ENCODE measurements at regions not wholly inside any gene's neighbourhood (a gene's known extent, or its start where the extent isn't known, plus 50 kb on each side); places are given as distances from the start of the nearest gene placed in this dataset.

DNA sequence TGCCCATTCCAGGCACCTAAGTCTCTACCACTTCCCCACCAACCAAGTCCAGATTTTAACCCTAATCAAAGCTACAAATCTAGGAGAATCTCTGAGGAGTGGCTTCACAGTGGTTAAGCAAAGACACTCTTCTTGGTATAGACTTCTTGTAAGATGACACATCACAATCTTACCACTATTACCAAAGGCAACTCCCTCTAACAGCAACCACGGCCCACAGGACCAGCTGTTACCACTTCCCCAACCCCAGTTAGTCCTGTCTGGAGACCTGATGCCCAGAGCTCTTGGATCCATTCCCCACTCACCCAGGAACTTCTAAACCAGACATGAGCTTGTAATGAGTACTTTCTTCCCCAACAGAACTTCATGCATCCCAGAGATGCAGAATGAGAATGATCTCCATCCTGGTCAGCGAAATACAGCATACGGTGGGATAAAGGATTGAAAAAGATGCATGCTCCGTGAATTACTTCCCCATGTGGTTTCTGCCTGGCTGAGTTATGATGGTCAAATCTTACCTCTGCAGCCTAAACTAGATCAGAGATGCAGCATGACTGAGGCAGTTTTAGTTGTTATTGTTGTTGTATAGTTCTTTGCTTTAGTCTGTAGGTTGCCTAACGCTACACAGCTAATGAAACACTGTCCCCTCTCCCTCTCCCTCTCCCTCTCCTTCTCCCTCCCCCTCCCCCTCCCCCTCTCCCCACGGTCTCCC, 87.7 kb upstream of the FOXN3 start:
- CTCF ChIA-PET, result interaction anchor here (0.7 to 1.0 kb wide), 2 partner anchors 75 to 216 kb away, joined by 3 to 4 read pairs; no protein-coding TSS in a partner anchor
- POLR2A ChIA-PET, result interaction anchor here (0.7 to 2.3 kb wide), 7 partner anchors 19 to 176 kb away, joined by 3 to 7 read pairs (median 3); no protein-coding TSS in a partner anchor
- Mint-ChIP-seq H3K27me3 (no peaks in the 10 kb centered on the region), H3K36me3 (ENCODE audit: low read depth) (peaks cover 14% of the 10 kb centered on the region), H3K4me3 (no peak overlapping the region), H3K27ac (no peak overlapping the region), H3K4me1 (peaks cover 55% of the 10 kb centered on the region), H3K9me3 (no peaks in the 10 kb centered on the region)
- peak; percentile 69 for DNase-seq

DNA sequence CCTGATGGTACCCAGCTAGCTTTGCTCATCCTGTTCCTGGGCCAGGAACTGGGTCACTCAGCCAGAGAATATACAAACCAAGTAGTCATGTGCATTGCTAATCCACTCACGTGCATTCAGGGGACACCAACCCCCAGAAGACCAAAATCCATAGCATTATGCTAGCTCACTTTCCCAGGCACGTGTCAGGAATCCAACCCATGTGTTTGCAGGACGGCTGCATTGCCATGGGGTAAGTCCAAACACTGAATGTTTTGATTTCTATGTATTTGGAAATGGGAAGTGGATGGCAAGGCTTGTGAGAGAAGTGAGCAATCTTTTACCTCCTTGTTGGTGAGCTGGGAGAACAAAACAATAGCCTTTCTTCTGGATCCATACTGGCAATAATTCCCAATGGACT, 87.1 kb upstream of the FOXN3 start:
- H3K27ac Mint-ChIP-seq, result no peak overlapping the region
- H3K4me3 Mint-ChIP-seq, result no peak overlapping the region

DNA sequence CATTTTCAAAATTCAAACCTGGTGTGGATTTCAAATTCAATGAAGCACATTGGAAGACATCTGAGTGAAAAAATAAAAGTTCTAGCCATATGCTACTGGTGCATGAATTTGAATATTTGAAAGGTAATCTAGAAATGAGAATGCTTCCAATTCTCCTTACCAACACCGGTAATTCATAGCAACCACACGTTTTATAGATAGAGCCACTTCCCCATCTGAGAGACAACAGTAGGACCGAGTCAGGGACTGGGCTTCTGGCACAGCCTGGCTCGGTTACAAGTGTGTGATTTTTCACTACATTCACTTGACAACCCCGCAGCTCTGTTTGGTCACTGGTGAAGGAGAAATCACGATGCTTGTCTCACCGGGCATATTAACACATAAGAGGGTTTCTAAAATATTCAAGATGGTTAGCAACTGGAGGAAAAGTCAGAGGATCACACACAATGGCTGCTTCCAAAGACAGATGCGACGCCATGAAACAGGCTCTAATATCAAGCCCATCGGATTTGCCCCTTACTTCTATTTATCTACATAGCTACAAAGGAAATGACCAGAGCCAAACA, 86.5 kb upstream of the FOXN3 start:
- Mint-ChIP-seq H3K4me1 (peaks cover 44% of the 10 kb centered on the region), H3K9me3 (no peaks in the 10 kb centered on the region), H3K36me3 (ENCODE audit: low read depth) (peaks cover 14% of the 10 kb centered on the region), H3K4me3 (no peak overlapping the region), H3K27me3 (no peaks in the 10 kb centered on the region), H3K27ac (no peak overlapping the region)
- CTCF ChIA-PET, result interaction anchor here (0.6 kb wide), 1 partner anchor 498 kb away, joined by 4 read pairs; no protein-coding TSS in a partner anchor
- DNase-seq, result no peak
- POLR2A ChIA-PET, result interaction anchor here (1.2 to 2.3 kb wide), 2 partner anchors 74 to 117 kb away, joined by 6 to 7 read pairs; no protein-coding TSS in a partner anchor

More for the DNA sequence above, 87.1 kb upstream of the FOXN3 start:
- Mint-ChIP-seq H3K27me3 (no peaks in the 10 kb centered on the region), H3K36me3 (ENCODE audit: low read depth) (peaks cover 14% of the 10 kb centered on the region), H3K4me1 (peaks cover 49% of the 10 kb centered on the region), H3K9me3 (no peaks in the 10 kb centered on the region)
- ChIA-PET POLR2A (interaction anchor here (0.7 to 2.3 kb wide), 6 partner anchors 39 to 177 kb away, joined by 3 to 7 read pairs (median 4); no protein-coding TSS in a partner anchor), CTCF (interaction anchor here (1.0 kb wide), 1 partner anchor 75 kb away, joined by 4 read pairs; no protein-coding TSS in a partner anchor)
- no peak for DNase-seq

DNA sequence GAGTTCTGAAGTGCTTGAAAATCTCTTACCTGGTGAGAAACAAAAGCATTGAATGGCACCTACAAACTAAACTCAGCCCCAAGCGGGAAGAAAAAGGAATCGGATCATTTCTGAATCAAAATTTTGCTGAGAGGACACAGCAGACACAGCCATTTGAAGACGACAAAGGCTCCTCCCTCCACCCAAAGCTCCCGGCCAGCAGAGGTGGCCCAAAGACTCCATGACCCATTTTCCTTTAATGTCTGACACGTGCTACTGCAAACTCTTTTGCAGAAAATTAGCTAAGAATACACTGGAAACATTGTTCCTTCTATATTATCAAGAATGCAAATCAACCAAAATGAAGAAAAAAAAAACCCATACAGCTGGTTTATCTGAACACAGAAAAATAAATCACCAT, 85.9 kb upstream of the FOXN3 start:
- Mint-ChIP-seq H3K36me3 (ENCODE audit: low read depth) (peaks cover 14% of the 10 kb centered on the region), H3K27ac (no peak overlapping the region), H3K9me3 (no peaks in the 10 kb centered on the region), H3K27me3 (no peaks in the 10 kb centered on the region), H3K4me1 (peaks cover 38% of the 10 kb centered on the region), H3K4me3 (no peak overlapping the region)
- ChIA-PET CTCF (interaction anchor here (0.6 kb wide), 1 partner anchor 498 kb away, joined by 4 read pairs; no protein-coding TSS in a partner anchor), POLR2A (interaction anchor here (0.6 kb wide), 1 partner anchor 14 kb away, joined by 3 read pairs; no protein-coding TSS in a partner anchor)
- no peak for DNase-seq

DNA sequence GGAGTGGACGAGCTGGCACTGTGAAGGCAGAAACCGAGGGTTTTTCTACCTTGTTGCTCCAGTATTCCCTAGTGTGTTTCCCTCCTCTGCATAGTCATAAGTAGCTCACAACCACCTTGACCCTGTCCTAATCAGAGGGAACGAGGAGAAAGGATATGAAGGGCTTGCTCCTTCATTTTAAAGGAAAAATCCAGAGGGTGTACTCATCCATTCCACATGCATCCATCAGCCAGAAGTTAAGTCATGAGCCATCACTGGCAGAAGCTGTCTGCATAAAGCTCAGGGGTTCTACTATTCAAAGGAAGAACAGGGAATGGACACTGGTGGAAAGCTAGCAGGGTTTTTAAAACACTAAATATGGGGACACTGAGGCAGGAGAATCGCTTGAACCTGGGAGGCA, 84.3 kb upstream of the FOXN3 start:
- Mint-ChIP-seq H3K4me1 (peaks cover 24% of the 10 kb centered on the region), H3K4me3 (no peak overlapping the region), H3K36me3 (ENCODE audit: low read depth) (peaks cover 14% of the 10 kb centered on the region), H3K27ac (no peak overlapping the region), H3K27me3 (no peaks in the 10 kb centered on the region), H3K9me3 (no peaks in the 10 kb centered on the region)
- no peak for DNase-seq
- POLR2A ChIA-PET, result no interaction called here
- CTCF ChIA-PET, result no interaction called here

DNA sequence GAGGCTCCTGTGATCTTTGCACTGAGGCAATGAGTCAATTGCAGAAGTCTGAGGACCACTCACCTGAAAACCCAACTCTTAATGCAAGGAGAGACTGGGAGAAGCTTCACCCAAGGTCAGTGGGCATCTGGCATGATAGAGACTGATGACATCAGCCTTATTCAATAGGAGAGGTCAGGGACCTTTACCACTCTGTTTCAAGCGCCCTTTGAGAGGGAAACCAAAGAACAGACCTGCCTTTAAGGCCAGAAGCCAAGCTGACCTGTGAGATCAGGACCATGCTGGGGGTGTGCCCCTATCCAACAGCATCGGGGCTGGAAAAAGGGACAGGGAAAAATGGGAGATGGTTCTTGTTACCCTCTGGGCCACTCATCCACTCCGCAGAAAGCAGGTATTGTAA, 83.3 kb upstream of the FOXN3 start:
- DNase-seq, result no peak

DNA sequence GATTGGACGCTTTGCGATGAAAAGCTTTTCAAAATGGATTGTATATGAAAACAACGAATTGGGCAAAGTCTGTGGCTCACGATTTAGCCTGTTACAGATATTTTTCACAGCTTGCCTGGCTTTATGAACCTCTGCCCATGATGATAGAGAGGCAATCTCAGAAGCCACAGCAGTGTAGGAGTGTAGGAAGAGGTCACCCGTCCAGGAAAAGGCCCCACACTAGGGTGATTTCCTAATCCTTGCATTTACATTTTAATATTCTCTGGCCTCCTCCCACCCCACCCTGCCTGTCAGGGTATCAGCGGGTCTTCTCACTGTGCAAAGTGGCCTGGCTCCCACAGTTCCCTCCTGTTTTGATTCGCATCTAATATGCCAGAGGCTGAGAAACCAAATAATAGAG, 81.8 kb upstream of the FOXN3 start:
- Mint-ChIP-seq H3K27me3 (no peaks in the 10 kb centered on the region), H3K4me1 (peaks cover 12% of the 10 kb centered on the region), H3K27ac (no peak overlapping the region), H3K36me3 (ENCODE audit: low read depth) (peaks cover 13% of the 10 kb centered on the region), H3K9me3 (no peaks in the 10 kb centered on the region), H3K4me3 (no peak overlapping the region)
- CTCF ChIA-PET, result no interaction called here
- no peak for DNase-seq
- POLR2A ChIA-PET, result interaction anchor here (1.1 kb wide), 1 partner anchor 11 kb away, joined by 3 read pairs; no protein-coding TSS in a partner anchor

More for the DNA sequence above, 83.3 kb upstream of the FOXN3 start:
- Mint-ChIP-seq H3K4me1 (peaks cover 24% of the 10 kb centered on the region), H3K4me3 (no peak overlapping the region), H3K27me3 (no peaks in the 10 kb centered on the region), H3K27ac (no peak overlapping the region), H3K9me3 (no peaks in the 10 kb centered on the region), H3K36me3 (ENCODE audit: low read depth) (peaks cover 14% of the 10 kb centered on the region)
- CTCF ChIA-PET, result no interaction called here
- POLR2A ChIA-PET, result interaction anchor here (1.1 kb wide), 1 partner anchor 10 kb away, joined by 3 read pairs; no protein-coding TSS in a partner anchor

DNA sequence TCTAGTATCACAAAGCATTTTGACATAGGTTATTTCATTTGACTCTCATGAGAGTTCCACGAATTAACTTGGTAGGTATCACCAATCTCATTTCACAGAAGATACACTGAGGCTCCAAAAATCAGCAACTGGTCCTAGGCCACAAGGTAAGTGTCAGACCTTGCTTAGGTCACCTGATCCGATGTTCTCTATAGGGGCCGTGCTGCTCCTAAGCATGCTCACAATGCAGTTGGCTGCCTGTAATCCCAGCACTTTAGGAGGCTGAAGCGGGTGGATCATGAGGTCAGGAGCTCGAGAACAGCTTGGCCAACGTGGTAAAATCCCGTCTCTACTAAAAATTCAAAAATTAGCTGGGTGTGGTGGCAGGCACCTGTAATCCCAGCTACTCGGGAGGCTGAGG, 78.7 kb upstream of the FOXN3 start:
- Mint-ChIP-seq H3K36me3 (ENCODE audit: low read depth) (no peaks in the 10 kb centered on the region), H3K4me3 (no peak overlapping the region), H3K4me1 (no peaks in the 10 kb centered on the region), H3K27me3 (no peaks in the 10 kb centered on the region), H3K9me3 (no peaks in the 10 kb centered on the region), H3K27ac (no peak overlapping the region)
- no peak for DNase-seq
- CTCF ChIA-PET, result no interaction called here
- POLR2A ChIA-PET, result no interaction called here

DNA sequence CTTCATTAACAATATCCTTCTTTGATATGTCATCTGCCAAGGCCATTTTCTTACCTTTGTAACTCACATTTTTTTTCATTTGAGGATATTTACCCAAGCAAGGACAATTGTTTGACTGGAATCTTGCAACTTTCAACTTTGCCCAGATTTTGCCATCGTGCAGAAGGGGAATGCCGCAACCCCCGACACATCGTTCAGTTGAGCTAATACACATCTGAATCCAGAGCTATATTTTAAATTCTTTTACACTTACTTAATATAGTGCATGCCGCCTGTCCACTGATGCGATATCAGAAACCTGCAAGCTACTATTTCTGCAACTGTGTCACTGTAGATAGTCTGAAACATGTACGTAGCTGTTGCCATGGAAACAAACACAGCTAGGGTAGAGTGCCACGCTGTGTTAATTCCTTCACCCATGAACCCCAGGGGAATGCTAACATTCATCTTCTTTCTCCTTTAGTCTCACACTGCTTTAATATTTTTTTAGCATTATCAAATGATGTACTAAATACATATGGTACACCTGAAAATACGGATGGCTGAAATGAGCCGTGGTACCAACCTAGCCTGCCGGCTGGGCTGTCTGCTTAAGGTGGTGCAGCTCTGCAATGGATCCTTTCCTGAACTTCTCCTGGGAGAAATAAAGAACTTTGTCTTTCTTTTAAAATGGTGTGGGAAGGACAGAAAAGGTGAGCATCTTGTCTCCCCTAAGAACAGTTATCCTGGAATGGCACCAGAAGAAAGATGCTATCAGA, 77.0 kb upstream of the FOXN3 start:
- no peak for DNase-seq
- H3K27ac Mint-ChIP-seq, result no peak overlapping the region
- no peaks in the 10 kb centered on the region for H3K36me3 Mint-ChIP-seq (ENCODE audit: low read depth)
- no peak overlapping the region for H3K4me3 Mint-ChIP-seq
- no peaks in the 10 kb centered on the region for H3K27me3 Mint-ChIP-seq
- POLR2A ChIA-PET, result interaction anchor here (0.6 to 1.0 kb wide), 2 partner anchors 10 to 267 kb away, joined by 3 read pairs; no protein-coding TSS in a partner anchor
- H3K9me3 Mint-ChIP-seq, result no peaks in the 10 kb centered on the region
- H3K4me1 Mint-ChIP-seq, result no peaks in the 10 kb centered on the region
- CTCF ChIA-PET, result interaction anchor here (1.9 kb wide), 1 partner anchor 26 kb away, joined by 5 read pairs; no protein-coding TSS in a partner anchor

DNA sequence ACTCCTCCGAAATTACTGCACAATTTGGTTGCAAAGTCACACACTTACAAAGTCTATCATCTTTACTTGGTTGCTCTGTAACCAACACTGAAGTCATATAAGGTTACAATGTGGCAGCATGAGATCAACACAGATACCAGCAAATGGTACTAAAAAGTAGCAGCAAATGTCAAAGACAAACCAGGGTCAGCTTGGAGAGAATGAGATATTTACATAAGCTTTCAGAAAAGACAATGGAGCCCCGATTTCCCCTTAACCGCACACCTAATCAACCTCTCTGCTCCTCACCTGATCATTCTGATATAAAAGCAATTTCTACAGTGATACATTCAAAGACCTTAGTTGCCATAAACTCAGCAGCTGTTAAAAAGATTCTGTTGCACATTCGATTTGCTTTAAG, 76.4 kb upstream of the FOXN3 start:
- Mint-ChIP-seq H3K36me3 (ENCODE audit: low read depth) (no peaks in the 10 kb centered on the region), H3K4me3 (no peak overlapping the region), H3K27me3 (no peaks in the 10 kb centered on the region), H3K9me3 (no peaks in the 10 kb centered on the region), H3K27ac (no peak overlapping the region), H3K4me1 (no peaks in the 10 kb centered on the region)
- CTCF ChIA-PET, result interaction anchor here (1.9 kb wide), 1 partner anchor 26 kb away, joined by 5 read pairs; no protein-coding TSS in a partner anchor
- no peak for DNase-seq
- POLR2A ChIA-PET, result interaction anchor here (0.6 to 1.0 kb wide), 2 partner anchors 9 to 268 kb away, joined by 3 read pairs; no protein-coding TSS in a partner anchor

DNA sequence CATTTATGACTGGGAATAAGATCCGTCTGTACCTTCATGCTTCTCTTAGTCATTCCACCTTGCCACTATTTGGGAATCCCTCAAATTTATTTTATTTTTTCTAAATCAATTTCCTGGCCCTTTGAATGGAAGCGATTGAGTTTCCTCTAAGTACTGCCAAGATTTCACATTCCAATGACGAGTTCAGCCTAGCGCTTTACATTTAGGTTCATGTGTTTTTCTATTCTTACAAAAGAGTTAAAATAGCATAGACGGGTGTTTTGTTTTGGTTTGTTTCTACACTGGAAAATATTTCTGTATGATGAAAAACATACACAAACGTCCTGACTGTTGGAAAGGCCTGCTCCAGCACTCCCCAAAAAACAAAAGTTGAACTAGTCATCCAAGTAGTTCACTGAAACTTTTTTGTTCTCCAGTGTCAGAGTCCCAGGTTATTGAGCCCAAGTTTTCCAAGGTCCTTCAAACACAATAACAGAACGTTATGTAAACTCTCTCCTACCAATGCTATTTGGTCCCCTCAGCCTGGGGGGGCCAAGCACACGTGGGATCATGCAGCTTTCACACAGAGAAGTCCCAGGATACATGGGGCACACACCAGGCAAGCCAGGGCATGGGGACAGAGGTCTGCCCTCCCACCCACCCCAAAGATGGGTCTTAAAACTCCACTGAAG, 74.8 kb upstream of the FOXN3 start:
- Mint-ChIP-seq H3K27ac (no peak overlapping the region), H3K4me3 (no peak overlapping the region), H3K36me3 (ENCODE audit: low read depth) (no peaks in the 10 kb centered on the region), H3K4me1 (no peaks in the 10 kb centered on the region), H3K9me3 (no peaks in the 10 kb centered on the region), H3K27me3 (no peaks in the 10 kb centered on the region)
- CTCF ChIA-PET, result no interaction called here
- DNase-seq, result no peak
- POLR2A ChIA-PET, result no interaction called here

DNA sequence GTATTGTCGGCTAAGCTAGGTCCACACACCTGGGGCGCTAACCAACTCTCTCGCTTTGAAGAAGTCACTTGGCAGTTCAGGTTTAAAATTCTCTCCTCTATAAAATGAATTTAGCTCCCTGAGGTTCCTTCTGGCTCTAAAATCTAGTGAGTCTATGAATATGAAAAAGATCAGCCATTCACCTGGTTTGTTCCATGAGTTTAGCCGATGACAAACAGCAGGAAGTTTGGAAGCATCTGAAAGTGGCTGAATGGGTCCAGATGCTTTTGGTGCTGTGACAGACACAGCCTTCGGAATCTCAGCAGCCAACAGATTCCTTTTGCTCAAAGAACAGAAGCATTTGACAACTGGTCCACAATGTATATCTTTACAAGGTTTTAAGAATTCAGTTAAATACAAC, 73.4 kb upstream of the FOXN3 start:
- no peak for DNase-seq
- Mint-ChIP-seq H3K36me3 (ENCODE audit: low read depth) (peaks cover 4% of the 10 kb centered on the region), H3K27me3 (no peaks in the 10 kb centered on the region), H3K9me3 (no peaks in the 10 kb centered on the region), H3K27ac (no peak overlapping the region), H3K4me1 (peaks cover 4% of the 10 kb centered on the region), H3K4me3 (no peak overlapping the region)
- POLR2A ChIA-PET, result no interaction called here
- CTCF ChIA-PET, result no interaction called here
